A549 (cell line): ENCODE measurements at regions not wholly inside any gene's neighbourhood (a gene's known extent, or its start where the extent isn't known, plus 50 kb on each side); places are given as distances from the start of the nearest gene placed in this dataset.

Experiments used
- ATAC-seq, 2 experiments: fragments of 200-7000 bp in 1 of 2; fragments of >200 bp in 1 of 2; cut with Nextera tagmentation in 1 of 2; cut with Tn5 transposase in 1 of 2; 3 replicates each; pipeline versions ENCODE4 v1.8.0 to v1.9.1; 2018 to 2020; ENCODE audit warnings: mild to moderate bottlenecking in 1 of 2, moderate library complexity in 1 of 2
- CTCF ChIA-PET: fragments of 300-600 bp; sonication (Branson Sonifier 250); formaldehyde crosslinking; extraction: SDS; loops from one replicate; lab custom pipeline; 2021; ENCODE audit warnings: antibody characterized with exemption, inconsistent platforms; lab: Yijun Ruan, JAX
- POLR2A ChIA-PET: fragments of 350-600 bp; formaldehyde crosslinking; extraction: SDS; loops from one replicate; lab custom pipeline; 2021; ENCODE audit warnings: antibody characterized with exemption, inconsistent platforms; lab: Yijun Ruan, JAX
- DNase-seq, 2 experiments: peaks; one replicate each; pipeline versions ENCODE4 v3.0.0 to v3.0.0-alpha.2; 2011 to 2016; ENCODE audit warnings: low read depth in 1 of 2, low spot score in 1 of 2
- FAIRE-seq: peaks from 2 replicates; lab custom pipeline; 2011; peaks lifted over from hg19 to GRCh38; lab: Jason Lieb, UNC
- H3K27ac ChIP-seq, 2 experiments: fragments of >200 bp; sonication (Bioruptor Twin); formaldehyde crosslinking; 3 replicates each; pipeline ENCODE4 v1.5.1; 2016 to 2017
- H3K4me1 ChIP-seq: fragments of >200 bp; sonication (Bioruptor Twin); formaldehyde crosslinking; 3 replicates; pipeline ENCODE4 v1.6.1; 2016
- H3K4me2 ChIP-seq: fragments of >200 bp; sonication (Bioruptor Twin); formaldehyde crosslinking; 3 replicates; pipeline ENCODE4 v1.6.1; 2016
- H3K4me3 ChIP-seq: fragments of >200 bp; sonication (Bioruptor Twin); formaldehyde crosslinking; 3 replicates; pipeline ENCODE4 v1.5.1; 2016
- H3K9me3 ChIP-seq: fragments of >200 bp; sonication (Bioruptor Twin); formaldehyde crosslinking; 3 replicates; pipeline ENCODE4 v1.6.1; 2016
- ATOH8 ChIP-seq: fragments of 250-450 bp; sonication (Bioruptor Pico); IDR thresholded peaks from 2 replicates; pipeline ENCODE4 v1.5.0; 2020; ENCODE audit warnings: low read depth, mild to moderate bottlenecking, moderate library complexity
- BHLHE40 ChIP-seq: IDR thresholded peaks from 2 replicates; pipeline ENCODE4 v1.6.1; 2012; ENCODE audit warnings: low read depth, low read length, inconsistent platforms
- CBX8 ChIP-seq: fragments of 200-600 bp; sonication (generic); IDR thresholded peaks from 2 replicates; pipeline ENCODE4 v1.6.1; 2016
- CHD2 ChIP-seq: fragments of 150-350 bp; IDR thresholded peaks from 2 replicates; pipeline ENCODE4 v1.6.1; 2014; ENCODE audit warnings: low read length; ENCODE audit not compliant: partially characterized antibody
- CTCF ChIP-seq: fragments of >200 bp; sonication (Bioruptor Twin); formaldehyde crosslinking; IDR thresholded peaks from 3 replicates; pipeline ENCODE4 v1.5.1; 2016
- ESRRA ChIP-seq: fragments of 150-350 bp; IDR thresholded peaks from 2 replicates; pipeline ENCODE4 v1.6.1; 2014; ENCODE audit warnings: mild to moderate bottlenecking, low read length, borderline replicate concordance
- FOSB ChIP-seq: fragments of 250-450 bp; sonication (Bioruptor Pico); IDR thresholded peaks from 2 replicates; pipeline ENCODE4 v1.5.0; 2020; ENCODE audit warnings: mild to moderate bottlenecking, moderate library complexity
- FOSL2 ChIP-seq, 2 experiments: fragments of 450-650 bp in 1 of 2; fragments of >200 bp in 1 of 2; sonication (Bioruptor Twin) in 1 of 2; formaldehyde crosslinking; IDR thresholded peaks; 2 replicates each; pipeline versions ENCODE4 v1.5.0 to v1.6.1; 2016 to 2020; ENCODE audit warnings: mild to moderate bottlenecking in 1 of 2, moderate library complexity in 1 of 2
- HDAC2 ChIP-seq: fragments of 200-600 bp; sonication (generic); IDR thresholded peaks from 2 replicates; pipeline ENCODE4 v1.6.1; 2016
- HEYL ChIP-seq: fragments of 250-450 bp; sonication (Bioruptor Pico); IDR thresholded peaks from 2 replicates; pipeline ENCODE4 v1.8.0; 2021; ENCODE audit warnings: mild to moderate bottlenecking, moderate library complexity
- HOXB13 ChIP-seq: fragments of 250-450 bp; sonication (Bioruptor Pico); IDR thresholded peaks from 2 replicates; pipeline ENCODE4 v1.5.0; 2020; ENCODE audit warnings: low read depth, mild to moderate bottlenecking, moderate library complexity
- HOXB5 ChIP-seq: fragments of 250-450 bp; sonication (Bioruptor Pico); IDR thresholded peaks from 2 replicates; pipeline ENCODE4 v1.5.0; 2020; ENCODE audit warnings: mild to moderate bottlenecking, moderate library complexity
- JUNB ChIP-seq: fragments of >200 bp; sonication (Bioruptor Twin); formaldehyde crosslinking; IDR thresholded peaks from 2 replicates; pipeline ENCODE4 v1.6.1; 2016
- KDM5A ChIP-seq: fragments of 200-600 bp; sonication (generic); IDR thresholded peaks from 2 replicates; pipeline ENCODE4 v1.6.1; 2016; ENCODE audit warnings: antibody characterized with exemption, mild to moderate bottlenecking
- MAFK ChIP-seq: fragments of 450-650 bp; IDR thresholded peaks from 2 replicates; pipeline ENCODE4 v1.6.1; 2014; ENCODE audit not compliant: partially characterized antibody
- MAZ ChIP-seq: fragments of 150-350 bp; IDR thresholded peaks from 2 replicates; pipeline ENCODE4 v1.6.1; 2014; ENCODE audit warnings: antibody characterized with exemption, low read depth, low read length, borderline replicate concordance
- NFE2L2 ChIP-seq: fragments of 150-350 bp; conservative IDR thresholded peaks from 2 replicates; pipeline ENCODE4 v1.6.1; 2014; ENCODE audit warnings: low read length
- NPAS2 ChIP-seq: fragments of 250-450 bp; sonication (Bioruptor Pico); IDR thresholded peaks from 2 replicates; pipeline ENCODE4 v1.8.0; 2022; ENCODE audit warnings: mild to moderate bottlenecking, moderate library complexity, borderline replicate concordance
- PBX3 ChIP-seq: IDR thresholded peaks from 2 replicates; pipeline ENCODE4 v1.6.1; 2012
- POLR2AphosphoS2 ChIP-seq: conservative IDR thresholded peaks from 2 replicates; pipeline ENCODE4 v1.6.1; 2012; ENCODE audit warnings: low read length, improper control_type of control experiment, inconsistent platforms
- RAD21 ChIP-seq, 2 experiments: fragments of >200 bp in 1 of 2; sonication (Bioruptor Twin) in 1 of 2; formaldehyde crosslinking in 1 of 2; IDR thresholded peaks in 1 of 2; conservative IDR thresholded peaks in 1 of 2; 2 replicates in 1 of 2; 3 replicates in 1 of 2; pipeline ENCODE4 v1.6.1; 2012 to 2018; ENCODE audit warnings: inconsistent platforms in 1 of 2
- RARB ChIP-seq: fragments of 250-450 bp; sonication (Bioruptor Pico); IDR thresholded peaks from 2 replicates; pipeline ENCODE4 v1.8.0; 2021; ENCODE audit warnings: mild to moderate bottlenecking, moderate library complexity
- SMC3 ChIP-seq: fragments of >200 bp; sonication (Bioruptor Twin); formaldehyde crosslinking; IDR thresholded peaks from 3 replicates; pipeline ENCODE4 v1.6.1; 2018; ENCODE audit warnings: inconsistent platforms
- SREBF2 ChIP-seq: fragments of 450-650 bp; IDR thresholded peaks from 2 replicates; pipeline ENCODE4 v1.6.1; 2014; ENCODE audit warnings: mild to moderate bottlenecking, moderate library complexity
- TFCP2L1 ChIP-seq: fragments of 250-450 bp; sonication (Bioruptor Pico); IDR thresholded peaks from 2 replicates; pipeline ENCODE4 v1.5.0; 2021; ENCODE audit warnings: mild to moderate bottlenecking
- TP53 ChIP-seq: fragments of 250-450 bp; sonication (Bioruptor Pico); IDR thresholded peaks from 2 replicates; pipeline ENCODE4 v1.5.0; 2021; ENCODE audit warnings: mild to moderate bottlenecking, moderate library complexity
- USF2 ChIP-seq: fragments of 450-650 bp; IDR thresholded peaks from 2 replicates; pipeline ENCODE4 v1.6.1; 2014; ENCODE audit warnings: antibody characterized with exemption
- ZC3H11A ChIP-seq: fragments of 450-650 bp; IDR thresholded peaks from 2 replicates; pipeline ENCODE4 v1.6.1; 2014; ENCODE audit warnings: antibody characterized with exemption, mild to moderate bottlenecking
- ZFP36 ChIP-seq: fragments of 450-650 bp; IDR thresholded peaks from 2 replicates; pipeline ENCODE4 v1.6.1; 2014; ENCODE audit warnings: borderline replicate concordance; ENCODE audit not compliant: partially characterized antibody
- ZNF302 ChIP-seq: fragments of 250-450 bp; sonication (Bioruptor Pico); IDR thresholded peaks from 2 replicates; pipeline ENCODE4 v1.9.0; 2021; ENCODE audit warnings: inconsistent platforms, mild to moderate bottlenecking, moderate library complexity
- ZSCAN20 ChIP-seq: fragments of 250-450 bp; sonication (Bioruptor Pico); IDR thresholded peaks from 2 replicates; pipeline ENCODE4 v1.8.0; 2022; ENCODE audit warnings: mild to moderate bottlenecking, moderate library complexity
- WGBS: methylation state at CpG from one replicate; pipeline ENCODE4 v1.1.6; 2017; ENCODE audit errors: missing lambda C conversion rate; 5-methylcytosine and 5-hydroxymethylcytosine counted together

- TF ChIP-seq USF2: no peak
- no peak for TF ChIP-seq CBX8
- no peak for TF ChIP-seq ZFP36
- no peak for TF ChIP-seq HOXB13 (CRISPR knock-in tag)
- TF ChIP-seq MAFK: no peak
- no peak for TF ChIP-seq POLR2AphosphoS2
- TF ChIP-seq TP53: no peak
- no peak for TF ChIP-seq FOSB (CRISPR knock-in tag)
- no peak for TF ChIP-seq BHLHE40
- no peak for TF ChIP-seq ESRRA
- TF ChIP-seq TFCP2L1 (CRISPR knock-in tag): no peak
- TF ChIP-seq HOXB5 (CRISPR knock-in tag): no peak
- TF ChIP-seq HEYL: no peak
- TF ChIP-seq ATOH8 (CRISPR knock-in tag): no peak
- TF ChIP-seq RAD21 (conservative IDR thresholded peaks at IDR 0.05 in 1 of 2, IDR thresholded peaks at IDR 0.05 in 1 of 2): peak in 1 of 2 experiments; percentile 36; a peak in 1 of 5 replicates
- TF ChIP-seq KDM5A: no peak
- no peak for TF ChIP-seq ZC3H11A
- no peak for TF ChIP-seq NPAS2 (CRISPR knock-in tag)
- no peak for TF ChIP-seq CTCF
- TF ChIP-seq NFE2L2: no peak
- peak; percentile 91 for TF ChIP-seq JUNB
- TF ChIP-seq RARB (CRISPR knock-in tag): no peak
- TF ChIP-seq PBX3: no peak
- no peak for TF ChIP-seq CHD2
- TF ChIP-seq, all 56 proteins: peak for 7
Observed at GRCh38 chr5:27241564-27242257, 203.3 kb upstream of the CDH9 start (continued).

- ATAC-seq (no peak), DNase-seq (no peak), FAIRE-seq (no peak)
- Histone ChIP-seq H3K4me1 (peaks cover 11% of the 10 kb centered on the region), H3K4me2 (no peak overlapping the region), H3K4me3 (no peak overlapping the region), H3K27ac (peak overlapping the region in 1 of 2 experiments; percentile 71; a peak in 4 of 6 replicates), H3K9me3 (no peaks in the 10 kb centered on the region; the same call in 2 of the 3 replicates)
- ChIA-PET POLR2A (interaction anchor here (1.0 kb wide), 1 partner anchor 231 kb away, joined by 3 read pairs; no protein-coding TSS in a partner anchor), CTCF (no interaction called here)
- 20% methylated on average over 2 of the region's 2 CpGs for WGBS
- no peak for TF ChIP-seq NFE2L2
- TF ChIP-seq MAZ: no peak
- no peak for TF ChIP-seq ZSCAN20 (CRISPR knock-in tag)
- no peak for TF ChIP-seq POLR2AphosphoS2
- TF ChIP-seq USF2: no peak
- no peak for TF ChIP-seq FOSL2 (IDR thresholded peaks at IDR 0.05)
- no peak for TF ChIP-seq FOSL2 (CRISPR knock-in tag; IDR thresholded peaks at IDR 0.05)
- no peak for TF ChIP-seq JUNB
- TF ChIP-seq SREBF2: no peak
- no peak for TF ChIP-seq RAD21 (conservative IDR thresholded peaks at IDR 0.05 in 1 of 2, IDR thresholded peaks at IDR 0.05 in 1 of 2)
- TF ChIP-seq SMC3: no peak
- no peak for TF ChIP-seq ZC3H11A
- TF ChIP-seq TP53: no peak
- no peak for TF ChIP-seq NPAS2 (CRISPR knock-in tag)
- no peak for TF ChIP-seq ZNF302 (CRISPR knock-in tag)
- no peak for TF ChIP-seq HDAC2
Observed at GRCh38 chr5:27240791-27241190, 202.4 kb upstream of the CDH9 start.
